ENCODE measurements at regions not wholly inside any gene's neighbourhood (a gene's known extent, or its start where the extent isn't known, plus 50 kb on each side); places are given as distances from the start of the nearest gene placed in this dataset.

DNA sequence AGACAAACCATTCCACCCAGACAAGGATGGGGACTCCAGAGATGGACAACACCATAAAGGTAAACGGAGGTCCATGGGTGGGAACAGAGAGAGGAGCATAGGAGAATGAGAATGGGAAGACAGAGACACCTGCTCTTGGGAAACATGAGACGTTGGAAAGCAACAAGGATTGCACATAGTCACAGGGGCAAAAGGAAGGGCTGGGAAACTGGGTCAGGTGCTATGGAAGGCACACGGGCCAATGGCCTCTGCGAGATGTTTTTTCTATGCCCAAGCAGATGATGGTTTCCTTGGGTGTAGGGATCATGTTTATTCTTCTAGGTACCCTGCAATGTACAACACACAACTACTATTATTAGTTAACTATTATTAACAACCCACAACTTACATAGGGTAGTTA is 143.6 kb upstream of the AGAP1 start:
- DNase-seq (ENCODE audit: low read depth in 2 of 2): no peak

DNA sequence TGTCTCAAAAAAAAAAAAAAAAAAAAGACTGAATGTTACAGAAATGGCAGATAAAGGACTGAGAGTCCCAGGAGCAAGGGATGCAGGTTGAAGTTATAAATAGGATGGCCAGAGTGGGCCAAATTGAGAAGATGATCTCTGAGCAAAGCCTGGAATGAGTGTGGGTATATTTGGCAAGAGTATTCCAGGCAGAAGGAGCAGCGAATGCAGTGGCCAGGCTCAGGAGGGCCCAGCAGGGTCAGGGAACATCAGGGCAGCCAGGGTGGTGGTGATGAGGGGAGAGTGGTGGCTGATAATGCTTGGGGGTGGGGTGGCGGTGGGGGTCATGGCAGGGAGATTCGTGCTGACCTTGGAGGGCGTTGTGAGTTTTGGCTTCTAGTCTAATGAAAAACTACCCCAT is 141.3 kb upstream of the AGAP1 start:
- DNase-seq (ENCODE audit: low read depth in 2 of 2): no peak

DNA sequence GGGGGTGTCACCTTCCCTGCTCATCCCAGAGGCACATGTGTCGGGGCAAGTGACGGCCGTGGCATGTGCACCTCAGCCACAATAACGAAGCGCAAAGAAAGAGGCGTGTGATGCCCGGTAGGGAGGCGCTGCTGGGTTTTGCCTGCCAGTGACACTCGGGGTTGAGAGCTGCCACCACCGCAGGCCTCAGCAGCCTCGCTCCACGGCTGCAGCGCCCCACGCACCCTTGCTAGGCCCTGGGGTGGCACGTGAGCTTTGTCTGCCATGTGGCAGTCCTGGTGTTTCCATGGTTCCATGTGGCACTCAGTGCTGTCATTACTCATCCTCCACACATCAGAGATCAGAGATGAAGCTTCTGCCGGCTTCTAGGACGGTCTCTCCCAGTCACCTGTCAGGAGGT is 136.0 kb upstream of the AGAP1 start:
- DNase-seq (ENCODE audit: low read depth in 2 of 2): no peak

DNA sequence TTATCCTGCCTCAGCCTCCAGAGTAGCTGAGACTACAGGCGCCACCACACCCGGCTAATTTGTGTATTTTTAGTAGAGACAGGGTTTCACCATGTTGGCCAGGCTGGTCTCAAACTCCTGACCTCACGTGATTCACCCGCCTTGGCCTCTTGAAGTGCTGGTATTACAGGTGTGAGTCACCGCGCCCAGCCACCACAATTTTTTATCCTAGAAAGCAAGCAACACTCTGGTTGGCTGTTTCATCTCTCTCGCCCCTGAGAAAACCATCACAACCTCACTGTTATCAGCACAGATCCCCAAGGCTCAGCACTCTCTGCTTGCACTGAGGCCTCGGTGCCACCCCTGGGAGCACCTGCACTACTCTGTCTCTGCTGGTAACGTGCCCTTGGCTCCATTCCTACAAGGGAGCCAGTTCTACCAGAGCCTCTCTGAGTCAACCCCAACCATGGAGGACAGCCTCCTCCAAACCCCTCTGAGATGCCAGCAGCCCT is 134.8 kb upstream of the AGAP1 start:
- no peak for DNase-seq (ENCODE audit: low read depth in 2 of 2)

DNA sequence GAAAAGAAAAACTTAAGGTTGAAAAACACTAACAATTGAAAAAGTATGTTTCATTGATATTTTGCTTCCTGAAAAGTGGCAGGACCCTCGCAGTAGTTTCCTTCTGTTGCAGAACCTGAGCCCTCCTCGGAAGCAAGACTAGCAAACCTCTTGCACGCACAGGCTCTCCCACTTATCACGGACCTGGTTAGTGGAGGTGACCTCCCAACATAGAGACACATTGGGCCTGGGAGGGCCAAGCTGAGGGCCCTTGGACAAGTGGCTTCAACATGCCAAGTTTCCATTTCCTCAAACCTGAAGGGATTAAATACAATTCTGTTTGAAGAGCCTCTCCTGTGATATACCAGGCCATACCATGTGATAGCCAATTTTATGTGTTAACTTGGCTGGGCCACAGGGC is 133.4 kb upstream of the AGAP1 start:
- DNase-seq (ENCODE audit: low read depth in 2 of 2): no peak

DNA sequence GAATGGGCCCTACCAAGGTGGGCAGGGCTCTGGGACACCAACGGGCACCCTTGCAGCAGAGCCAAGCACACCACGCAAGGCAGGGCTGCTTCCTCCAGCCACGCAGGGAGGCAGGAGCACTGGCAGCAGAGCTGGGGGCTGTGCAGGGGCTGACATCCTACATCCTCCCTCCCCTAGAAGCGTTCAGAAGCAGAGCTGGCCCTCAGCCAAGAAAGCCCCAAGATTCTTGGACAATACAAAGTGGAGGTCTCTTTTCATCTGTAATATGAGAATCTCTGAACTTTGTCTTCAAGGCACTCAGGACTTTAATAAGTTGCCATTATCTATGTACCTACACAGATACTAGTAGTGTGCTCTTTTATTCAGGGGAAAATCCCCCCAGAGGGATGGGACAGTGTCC is 128.1 kb upstream of the AGAP1 start:
- DNase-seq (ENCODE audit: low read depth in 2 of 2): no peak

DNA sequence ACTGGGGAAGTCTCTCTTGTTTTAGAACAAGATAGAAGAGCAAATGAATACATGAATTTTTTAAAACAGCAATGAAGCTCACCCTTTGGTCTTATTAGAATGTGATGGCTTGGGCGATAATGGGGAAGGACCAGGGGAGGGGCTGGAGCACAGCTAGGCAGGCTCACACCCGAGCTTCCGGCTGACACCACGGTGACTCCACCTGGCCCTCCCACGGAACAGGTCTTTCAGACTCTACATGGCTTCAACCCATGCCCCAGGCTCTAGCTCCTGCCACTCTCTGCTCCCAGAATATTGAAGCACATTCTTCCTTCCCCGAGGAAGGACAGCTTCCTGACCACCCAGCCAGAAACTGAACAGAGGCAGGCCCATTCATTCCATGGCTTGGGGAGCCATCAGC is 127.5 kb upstream of the AGAP1 start:
- DNase-seq (ENCODE audit: low read depth in 2 of 2): no peak

DNA sequence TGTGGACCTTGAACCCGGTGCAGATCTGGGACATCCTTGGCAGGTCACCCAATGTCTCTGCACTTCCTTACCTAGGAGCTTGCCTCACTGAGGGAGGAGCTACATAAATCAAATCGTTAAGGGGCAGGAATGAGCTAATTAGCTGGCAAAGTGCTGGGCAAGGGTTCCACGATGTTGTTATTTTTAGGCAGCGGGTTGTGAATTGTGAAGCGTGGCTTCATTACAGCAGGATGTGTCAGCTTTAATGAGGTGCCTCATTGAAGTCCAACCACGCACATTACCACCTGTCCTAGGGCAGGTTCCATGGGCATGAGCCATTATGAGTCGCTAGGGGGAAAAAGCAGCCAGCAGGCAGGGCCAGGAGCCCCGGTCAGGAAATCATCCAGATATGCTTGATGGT is 127.0 kb upstream of the AGAP1 start:
- DNase-seq (ENCODE audit: low read depth in 2 of 2): no peak

DNA sequence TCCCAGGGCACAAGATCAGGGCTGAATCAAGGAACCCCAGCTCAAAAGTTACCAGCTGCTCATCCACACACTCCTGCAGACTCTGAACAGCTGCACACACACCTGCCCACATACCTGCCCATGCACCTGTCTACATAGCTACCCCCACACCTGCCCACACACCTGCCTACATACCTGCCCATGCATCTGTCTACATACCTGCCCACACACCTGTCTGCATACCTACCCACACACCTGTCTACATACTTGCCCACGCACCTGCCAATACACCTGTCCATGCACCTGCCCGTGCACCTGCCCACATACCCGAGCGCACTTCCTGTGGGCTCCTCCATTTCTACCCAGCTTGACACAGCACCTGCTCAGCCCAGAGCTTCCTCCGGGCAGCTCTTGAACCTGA is 122.8 kb upstream of the AGAP1 start:
- DNase-seq (ENCODE audit: low read depth in 2 of 2): no peak

DNA sequence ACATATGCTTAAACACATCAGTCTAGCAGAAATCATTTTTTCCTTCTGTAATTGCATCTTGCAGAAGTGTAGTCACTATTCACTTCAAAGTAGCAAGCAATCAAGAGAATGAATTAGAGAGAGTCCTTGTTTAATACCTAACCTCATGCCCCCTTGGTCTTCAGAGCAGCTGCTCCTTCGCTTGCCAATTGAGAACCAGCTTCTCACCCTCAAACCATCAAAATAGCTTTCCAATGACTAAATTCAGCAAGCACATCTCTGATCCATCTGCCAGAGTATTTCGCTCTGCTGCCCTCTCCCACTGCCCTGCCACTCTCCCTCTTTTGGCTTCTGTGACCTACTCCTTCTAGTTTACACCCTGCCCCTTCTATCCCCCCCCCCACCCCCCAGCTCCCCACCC is 120.7 kb upstream of the AGAP1 start:
- no peak for DNase-seq (ENCODE audit: low read depth in 2 of 2)

DNA sequence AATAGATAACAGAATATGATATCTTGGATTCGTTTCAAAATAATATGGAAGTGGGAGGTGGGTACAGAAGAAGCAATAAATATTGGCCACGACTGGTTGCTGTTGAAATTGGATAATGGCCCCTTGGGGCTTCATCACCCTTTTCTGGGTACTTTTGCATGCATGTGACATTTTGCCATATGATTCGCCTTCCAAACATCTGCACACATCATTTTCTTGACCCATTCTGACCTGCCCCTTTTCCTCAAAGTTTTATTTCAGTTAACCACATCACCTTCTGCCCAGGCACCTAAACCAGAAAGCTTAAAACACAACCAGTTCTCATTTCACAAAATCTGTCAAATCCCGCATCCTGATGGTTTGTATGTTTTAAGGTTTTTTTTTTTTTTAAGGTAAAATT is 116.7 kb upstream of the AGAP1 start:
- DNase-seq (ENCODE audit: low read depth in 2 of 2): no peak

DNA sequence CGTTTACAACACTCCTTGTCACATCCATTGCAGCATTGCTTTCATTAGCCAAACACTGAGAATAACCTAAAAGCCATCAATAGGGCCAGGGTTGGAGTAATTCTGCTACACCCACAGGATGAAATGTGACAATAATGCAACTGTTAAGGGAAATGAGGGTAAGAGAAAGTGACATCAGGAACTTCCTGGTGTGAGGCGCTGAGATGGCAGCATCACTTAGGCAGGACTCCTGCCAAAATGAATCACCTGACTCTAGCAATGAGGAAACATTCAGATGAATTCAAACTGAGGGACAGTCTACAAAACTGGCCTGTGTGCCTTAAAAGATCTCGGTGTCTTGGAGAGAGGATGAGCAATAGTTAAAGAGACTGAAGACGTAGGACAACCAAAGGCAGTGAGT is 115.6 kb upstream of the AGAP1 start:
- DNase-seq (ENCODE audit: low read depth in 2 of 2): peak in 1 of 2 donors; percentile 45

DNA sequence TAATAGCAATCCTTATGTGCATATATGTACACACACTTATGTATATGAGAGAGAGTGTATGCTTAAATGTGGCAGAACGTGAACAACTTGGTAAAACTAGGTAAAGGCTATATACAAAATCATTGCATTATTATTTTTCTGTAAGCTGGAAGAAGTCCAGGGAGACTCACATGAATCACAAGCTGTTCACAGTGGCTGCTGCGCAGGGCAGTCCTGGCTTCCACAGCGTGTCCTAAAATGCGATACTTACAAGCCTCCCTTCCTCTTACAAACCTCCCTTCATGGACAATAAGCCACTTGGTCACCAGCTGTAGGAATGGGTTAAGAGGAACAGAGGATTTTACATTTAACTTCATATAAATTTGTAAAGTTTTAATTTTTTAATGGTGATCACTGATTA is 114.9 kb upstream of the AGAP1 start:
- no peak for DNase-seq (ENCODE audit: low read depth in 2 of 2)

DNA sequence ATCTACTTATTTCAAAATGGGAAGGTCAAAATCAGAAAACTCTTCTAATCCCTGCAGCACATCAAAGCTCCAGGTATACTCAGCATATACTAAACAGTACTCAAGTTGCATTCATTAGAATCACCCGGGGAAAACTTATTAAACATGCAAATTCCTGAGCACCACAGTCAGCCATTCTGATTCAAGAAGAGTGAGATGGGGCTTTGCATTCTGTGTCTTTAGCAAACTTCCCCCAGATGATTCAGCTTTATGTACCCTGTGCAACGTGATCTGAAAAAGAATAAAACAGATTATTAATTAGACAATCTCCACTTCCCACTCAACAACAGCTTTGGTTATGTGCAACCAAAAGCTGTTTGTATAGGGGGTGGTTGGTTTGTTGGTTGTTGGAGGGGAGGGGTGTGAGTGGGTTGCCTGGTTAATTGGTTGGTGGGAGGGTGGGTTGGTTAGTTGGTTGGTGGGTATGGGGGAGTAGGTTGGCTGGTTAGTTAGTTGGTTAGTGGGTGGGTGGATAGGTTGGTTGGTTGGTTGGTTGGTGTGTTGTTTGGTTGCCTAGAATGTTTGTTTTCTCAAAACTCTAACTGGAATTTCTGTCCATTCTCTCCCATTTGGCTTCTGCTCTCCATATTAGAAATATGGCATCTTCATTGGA is 112.5 kb upstream of the AGAP1 start:
- no peak for DNase-seq (ENCODE audit: low read depth in 2 of 2)

DNA sequence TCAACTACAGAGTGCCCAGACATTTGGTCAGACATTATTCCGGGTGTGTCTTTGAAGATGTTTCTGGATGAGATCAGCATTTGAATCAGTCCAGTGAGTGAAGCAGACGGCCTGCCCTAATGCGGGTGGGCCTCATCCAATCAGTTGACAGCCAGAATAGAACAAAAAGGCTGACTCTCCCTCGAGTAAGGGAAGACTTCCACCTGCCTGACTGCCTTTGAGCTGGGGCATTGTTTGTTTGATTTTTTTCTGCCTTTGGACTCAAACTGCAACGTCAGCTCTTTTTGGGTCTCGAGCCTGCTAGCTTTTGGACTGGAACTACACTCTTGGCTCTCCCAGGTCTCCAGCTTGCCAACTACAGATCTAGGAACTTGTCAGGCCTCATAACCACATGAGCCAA is 111.7 kb upstream of the AGAP1 start:
- no peak for DNase-seq (ENCODE audit: low read depth in 2 of 2)

DNA sequence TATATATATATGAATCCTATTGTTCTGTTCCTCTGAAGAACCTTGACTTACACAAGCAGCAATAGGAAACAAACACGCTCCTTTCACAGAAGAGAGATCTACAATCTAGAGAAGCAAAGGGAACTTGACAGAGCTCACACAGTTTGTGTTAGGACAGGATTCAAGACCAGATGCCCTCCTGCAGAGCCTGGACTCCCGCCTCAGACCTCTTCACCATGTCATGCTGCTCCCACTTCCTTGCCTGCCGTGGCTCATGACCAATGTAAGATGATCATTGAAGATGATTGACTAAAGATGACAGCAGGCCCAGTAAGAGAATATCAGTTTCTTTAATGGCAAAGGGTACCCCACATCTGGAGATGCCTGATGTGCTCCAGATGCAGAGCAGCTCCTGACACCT is 111.2 kb upstream of the AGAP1 start:
- no peak for DNase-seq (ENCODE audit: low read depth in 2 of 2)

DNA sequence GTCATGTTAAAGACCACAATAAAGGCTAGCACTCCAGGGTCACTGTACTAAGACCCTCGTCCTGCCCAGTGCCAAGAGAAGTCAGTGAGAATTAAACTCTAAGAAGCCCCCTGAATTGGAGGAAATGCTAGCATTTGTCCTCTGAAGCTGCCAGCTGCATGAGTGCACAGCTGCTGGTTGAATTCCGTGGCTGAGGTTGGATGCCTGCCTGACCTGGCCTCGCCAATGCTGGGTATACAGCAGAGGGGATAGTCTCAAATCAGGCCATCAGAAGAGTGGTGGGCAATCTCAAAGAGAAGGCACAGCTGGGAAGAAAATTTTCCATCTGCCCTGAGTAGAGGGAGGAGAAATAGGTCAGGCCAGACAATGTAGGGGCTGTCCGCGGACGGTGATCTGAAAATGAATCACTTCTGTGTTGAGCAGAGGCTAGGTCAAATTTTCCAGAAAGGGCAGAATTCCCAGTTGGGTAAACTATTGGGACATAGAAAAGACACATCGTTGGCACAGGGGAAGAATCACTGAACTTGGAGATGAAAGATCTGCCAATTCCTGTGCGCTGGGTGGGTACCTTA is 110.5 kb upstream of the AGAP1 start:
- DNase-seq (ENCODE audit: low read depth in 2 of 2): no peak

DNA sequence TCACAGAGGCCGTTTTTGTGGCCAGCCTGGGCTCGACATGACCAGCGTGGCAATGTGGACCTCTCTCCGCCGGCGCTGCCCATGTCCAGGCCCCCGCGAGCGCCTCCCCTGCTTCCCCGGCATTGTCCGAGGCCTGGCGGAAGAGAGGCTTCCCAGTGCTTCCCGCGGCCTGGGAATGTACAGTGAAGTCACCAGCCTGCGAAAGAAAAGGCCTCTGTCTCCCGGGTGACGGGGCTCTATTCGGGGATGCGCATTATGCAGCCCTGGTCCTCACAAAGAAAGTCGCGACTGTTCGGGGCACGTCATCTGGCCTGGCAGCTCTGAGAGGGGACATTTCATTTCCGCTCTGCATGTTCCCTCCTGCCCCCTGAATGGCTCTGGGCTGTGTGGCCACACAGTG is 109.2 kb upstream of the AGAP1 start:
- DNase-seq (ENCODE audit: low read depth in 2 of 2): no peak

DNA sequence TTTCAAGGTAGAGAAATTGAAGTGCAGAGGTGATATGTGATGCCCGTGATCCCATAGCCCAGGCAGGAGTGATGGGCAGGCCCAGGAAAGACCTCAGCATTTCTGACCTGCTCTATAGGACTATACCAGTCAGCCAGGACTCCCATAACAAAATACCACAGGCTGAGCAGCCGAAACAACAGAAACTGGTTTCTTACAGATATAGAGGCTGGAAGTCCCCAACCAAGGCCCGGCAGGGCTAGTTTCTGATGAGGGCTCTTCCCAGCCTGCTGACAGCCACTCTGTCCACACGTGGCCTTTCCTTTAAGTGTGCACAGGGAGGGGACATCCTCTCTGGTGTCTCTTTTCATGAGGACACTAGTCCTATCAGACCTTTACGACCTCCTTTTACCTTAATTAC is 104.2 kb upstream of the AGAP1 start:
- no peak for DNase-seq (ENCODE audit: low read depth in 2 of 2)

DNA sequence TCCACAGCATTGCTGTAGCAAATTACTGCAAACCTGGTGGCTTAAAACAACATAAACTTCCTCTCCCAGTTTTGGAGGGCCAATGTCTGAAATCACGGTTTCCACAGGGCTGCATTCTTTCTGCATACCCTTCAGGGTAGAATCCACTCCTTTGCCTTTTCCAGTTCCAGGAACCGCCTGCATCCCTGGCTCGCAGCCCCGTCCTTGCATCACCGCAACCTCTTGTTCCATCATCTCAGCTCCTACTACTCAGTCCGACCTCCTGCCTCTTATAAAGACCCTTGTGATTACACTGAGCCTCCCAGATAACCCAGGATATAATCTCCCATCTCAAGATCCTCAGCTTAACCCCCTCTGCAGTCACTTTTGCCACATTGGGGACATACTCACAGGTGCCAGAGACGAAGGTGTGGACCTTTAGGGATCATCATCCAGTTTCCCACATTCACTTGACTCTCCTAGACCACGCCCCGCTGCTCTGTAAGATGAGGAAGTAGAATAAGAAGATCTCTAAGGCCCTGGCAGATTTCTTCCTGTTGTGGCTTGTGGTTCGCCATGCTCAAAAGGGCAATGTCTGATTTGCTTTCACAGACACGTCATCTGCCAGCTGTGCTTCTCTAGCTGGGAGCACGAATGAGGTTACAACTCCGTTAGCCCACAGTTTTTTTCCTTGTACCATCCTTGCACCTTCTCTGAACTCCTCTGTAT is 103.6 kb upstream of the AGAP1 start:
- DNase-seq (ENCODE audit: low read depth in 2 of 2): no peak

DNA sequence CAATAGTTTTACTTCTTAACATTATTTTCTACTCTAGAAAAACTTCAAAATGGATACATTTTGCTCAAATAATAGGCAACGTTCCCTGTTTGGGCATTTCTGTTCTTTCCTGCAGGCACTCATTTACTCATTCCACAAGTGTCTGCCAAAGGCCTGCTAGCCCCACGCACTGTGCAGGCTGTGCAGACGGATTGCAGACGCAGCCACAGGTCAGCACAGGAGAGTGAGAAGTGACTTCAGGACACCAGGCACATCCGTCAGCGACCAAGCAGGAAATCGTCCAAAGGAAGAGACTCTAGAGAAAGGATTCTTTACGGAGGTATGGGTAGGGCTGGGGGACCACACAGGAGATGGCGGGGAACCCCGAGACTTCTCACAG is 103.0 kb upstream of the AGAP1 start:
- no peak for DNase-seq (ENCODE audit: low read depth in 2 of 2)

DNA sequence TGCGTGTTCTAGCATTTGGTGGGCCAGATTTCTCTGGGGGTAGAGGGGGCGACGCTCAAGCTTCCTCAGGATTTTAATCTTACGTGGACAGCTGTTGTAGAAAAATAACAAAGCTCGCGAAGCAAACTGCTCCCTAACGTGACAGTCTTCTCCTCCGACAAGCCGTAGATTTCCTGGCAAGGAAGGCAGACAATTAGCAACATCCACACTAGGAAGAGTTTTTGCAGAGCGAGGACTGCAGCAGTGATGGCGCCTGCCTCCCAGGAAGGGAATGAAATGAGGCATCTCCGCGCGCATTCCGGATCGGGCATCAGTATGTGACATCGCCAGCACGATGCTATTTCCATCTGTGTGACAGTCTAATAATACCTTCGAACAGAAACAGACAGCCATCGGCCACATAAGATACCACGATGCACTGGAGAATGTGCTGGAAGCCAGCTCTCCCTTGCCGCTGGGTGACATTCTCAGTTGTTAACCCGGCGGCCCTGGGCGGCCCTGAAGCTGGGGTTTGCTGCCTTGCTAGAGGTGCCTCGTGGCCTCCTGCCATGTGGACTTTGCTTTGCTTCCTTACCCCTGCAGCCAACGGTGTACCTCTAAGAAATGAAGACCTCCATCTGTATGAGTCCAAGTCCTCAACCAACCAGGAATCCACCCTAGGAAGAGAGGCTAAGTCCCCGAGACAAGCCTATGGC is 101.8 kb upstream of the AGAP1 start:
- no peak for DNase-seq (ENCODE audit: low read depth in 2 of 2)

All from dermis microvascular lymphatic vessel endothelial cell (primary cell).